Osteoblast (primary cell): ENCODE measurements at regions not wholly inside any gene's neighbourhood (a gene's known extent, or its start where the extent isn't known, plus 50 kb on each side); places are given as distances from the start of the nearest gene placed in this dataset.

Experiments used
- DNase-seq: peaks from one replicate; pipeline ENCODE4 v3.0.0; 2011; ENCODE audit warnings: low spot score, mixed read lengths; ENCODE audit not compliant: insufficient read length; ENCODE audit errors: missing footprints
- H2AFZ ChIP-seq: 2 replicates; pipeline ENCODE4 v1.6.0; 2011; ENCODE audit warnings: mild to moderate bottlenecking, low read length
- H3K27ac ChIP-seq: 2 replicates; pipeline ENCODE4 v1.5.1; 2011; ENCODE audit warnings: mild to moderate bottlenecking, low read depth, low read length, moderate library complexity
- H3K27me3 ChIP-seq: 2 replicates; pipeline ENCODE4 v1.6.0; 2012; ENCODE audit warnings: mild to moderate bottlenecking, control low read depth, inconsistent platforms, low read length, moderate library complexity; ENCODE audit not compliant: insufficient read depth
- H3K36me3 ChIP-seq: 2 replicates; pipeline ENCODE4 v1.5.1; 2011; ENCODE audit warnings: mild to moderate bottlenecking, low read length, control low read depth, moderate library complexity; ENCODE audit not compliant: insufficient read depth
- H3K4me1 ChIP-seq: 2 replicates; pipeline ENCODE4 v1.5.1; 2011; ENCODE audit warnings: mild to moderate bottlenecking, low read length, control low read depth, moderate library complexity; ENCODE audit not compliant: insufficient read depth
- H3K4me2 ChIP-seq: 2 replicates; pipeline ENCODE4 v1.6.0; 2011; ENCODE audit warnings: mild to moderate bottlenecking, low read length; ENCODE audit not compliant: insufficient read depth
- H3K4me3 ChIP-seq: fragments of 200-600 bp; sonication (generic); 3 replicates; pipeline ENCODE4 v1.5.1; 2012; ENCODE audit warnings: mild to moderate bottlenecking, low read length, inconsistent platforms; ENCODE audit not compliant: insufficient read depth
- H3K79me2 ChIP-seq: 2 replicates; pipeline ENCODE4 v1.6.0; 2012; ENCODE audit warnings: mild to moderate bottlenecking, low read length, control low read depth, inconsistent platforms; ENCODE audit not compliant: insufficient read depth
- H3K9me3 ChIP-seq: 2 replicates; pipeline ENCODE4 v1.5.1; 2011; ENCODE audit warnings: low read depth, low read length, control low read depth
- H4K20me1 ChIP-seq: 2 replicates; pipeline ENCODE4 v1.6.0; 2012; ENCODE audit warnings: mild to moderate bottlenecking, low read length, control low read depth; ENCODE audit not compliant: insufficient read depth
- CTCF ChIP-seq: IDR thresholded peaks from 2 replicates; pipeline ENCODE4 v1.5.1; 2011; ENCODE audit warnings: mild to moderate bottlenecking, low read depth, low read length, moderate library complexity; ENCODE audit errors: extremely low read depth

GRCh38 chr6:98039443-98039842 is 756.4 kb upstream of the MMS22L start:
- H3K4me3 ChIP-seq = no peak overlapping the region
- no peaks in the 10 kb centered on the region for H3K9me3 ChIP-seq
- H3K4me1 ChIP-seq = no peaks in the 10 kb centered on the region
- no peak overlapping the region for H2AFZ ChIP-seq
- H3K27me3 ChIP-seq = no peaks in the 10 kb centered on the region
- H3K79me2 ChIP-seq = no peaks in the 10 kb centered on the region
- no peak for TF ChIP-seq CTCF
- H3K27ac ChIP-seq = no peak overlapping the region
- H4K20me1 ChIP-seq = no peaks in the 10 kb centered on the region
- H3K4me2 ChIP-seq = no peak overlapping the region
- no peak for DNase-seq
- no peaks in the 10 kb centered on the region for H3K36me3 ChIP-seq

DNA sequence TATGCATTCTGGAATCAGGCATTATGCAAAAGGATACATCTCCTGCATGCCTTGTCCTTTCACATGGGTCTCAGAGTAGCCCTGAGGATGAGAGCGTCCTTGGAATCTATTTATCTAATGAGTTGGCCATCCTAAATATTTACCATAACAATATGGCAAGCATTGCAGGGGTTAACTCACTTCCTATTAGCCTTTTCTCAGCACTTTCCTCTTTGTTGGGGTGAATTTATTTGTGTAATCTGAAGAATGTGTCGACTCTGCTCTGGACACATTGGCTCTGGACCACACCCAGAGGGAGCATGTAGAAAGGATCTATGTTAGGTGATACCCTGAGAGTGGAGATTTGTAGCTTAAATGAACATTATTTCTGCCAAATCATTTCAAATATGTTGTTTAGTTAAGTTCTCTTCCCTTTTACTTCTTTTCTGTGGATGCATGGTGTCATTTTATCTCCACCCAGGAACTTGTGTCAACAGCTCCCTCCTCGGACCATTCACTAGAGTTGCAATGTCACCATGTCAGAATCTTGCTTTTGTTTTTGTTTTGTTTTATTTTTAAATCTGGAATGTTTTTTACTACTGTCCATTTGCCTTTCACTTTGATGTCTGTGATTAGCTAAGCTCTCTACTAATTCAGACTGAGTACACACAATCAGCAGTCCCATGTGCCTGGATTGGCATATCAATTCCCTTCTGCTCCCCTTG is 757.0 kb upstream of the MMS22L start:
- no peak overlapping the region for H3K27ac ChIP-seq
- no peak overlapping the region for H3K4me2 ChIP-seq
- no peak overlapping the region for H2AFZ ChIP-seq
- DNase-seq = no peak
- no peaks in the 10 kb centered on the region for H3K9me3 ChIP-seq
- no peaks in the 10 kb centered on the region for H3K36me3 ChIP-seq
- TF ChIP-seq CTCF = no peak
- no peaks in the 10 kb centered on the region for H3K79me2 ChIP-seq
- no peak overlapping the region for H3K4me3 ChIP-seq
- no peaks in the 10 kb centered on the region for H3K4me1 ChIP-seq
- no peaks in the 10 kb centered on the region for H4K20me1 ChIP-seq
- no peaks in the 10 kb centered on the region for H3K27me3 ChIP-seq

GRCh38 chr6:98041056-98041455 is 758.0 kb upstream of the MMS22L start:
- TF ChIP-seq CTCF = no peak
- Histone ChIP-seq H3K79me2 (no peaks in the 10 kb centered on the region), H3K36me3 (no peaks in the 10 kb centered on the region), H3K4me2 (no peak overlapping the region), H2AFZ (no peak overlapping the region), H4K20me1 (no peaks in the 10 kb centered on the region), H3K27ac (no peak overlapping the region), H3K4me1 (no peaks in the 10 kb centered on the region), H3K9me3 (no peaks in the 10 kb centered on the region), H3K27me3 (no peaks in the 10 kb centered on the region), H3K4me3 (no peak overlapping the region)
- DNase-seq = no peak

GRCh38 chr6:98041921-98042320 is 758.9 kb upstream of the MMS22L start:
- H3K27me3 ChIP-seq = no peaks in the 10 kb centered on the region
- H3K36me3 ChIP-seq = no peaks in the 10 kb centered on the region
- no peaks in the 10 kb centered on the region for H3K9me3 ChIP-seq
- H4K20me1 ChIP-seq = no peaks in the 10 kb centered on the region
- H3K4me3 ChIP-seq = no peak overlapping the region
- no peak overlapping the region for H2AFZ ChIP-seq
- H3K27ac ChIP-seq = no peak overlapping the region
- H3K4me2 ChIP-seq = no peak overlapping the region
- no peaks in the 10 kb centered on the region for H3K4me1 ChIP-seq
- no peak for TF ChIP-seq CTCF
- no peak for DNase-seq
- no peaks in the 10 kb centered on the region for H3K79me2 ChIP-seq
